A549 (cell line): ENCODE measurements at regions not wholly inside any gene's neighbourhood (a gene's known extent, or its start where the extent isn't known, plus 50 kb on each side); places are given as distances from the start of the nearest gene placed in this dataset.

Experiments
- small RNA-seq, 6 experiments: library from RNA; depleted of rRNA; stranded (forward); fragments of <200 nt; gene quantifications; one replicate each; pipeline ENCODE3, GENCODE V24; 2012

Small RNA genes lying in the stretch of these regions (small RNA-seq; reads per million reads assigned to genes)
- gene AC098614.2 (0 reads per million in 6 experiments), gene RF00019 (0 reads per million in 6 experiments)
